Natural killer cell treated with Interleukin-12 subunit alpha and Interleukin-12 subunit beta and Interleukin-15 and Interleukin-18, amount 100 ng/mL, for 72 hours (primary cell): ENCODE measurements at regions not wholly inside any gene's neighbourhood (a gene's known extent, or its start where the extent isn't known, plus 50 kb on each side); places are given as distances from the start of the nearest gene placed in this dataset.
"Not testable (repeated sequence)": the region's sequence is repeated elsewhere in the genome, so short reads cannot be mapped to it uniquely, and the experiment has no call there.

Experiments
- ATAC-seq, 2 donors: fragments of 150-1000 bp; cut with Tn5 transposase in 1 of 2; sonication (Bioruptor Pico), chemical (Tn5 transposase) in 1 of 2; 2 replicates each; pipeline ENCODE4 v1.10.0; 2021
- DNase-seq: peaks from one replicate; pipeline ENCODE4 v3.0.0; 2022; ENCODE audit warnings: low spot score
- H3K27ac Mint-ChIP-seq, 2 donors: 1 replicate in 1 of 2; 2 replicates in 1 of 2; pipeline ENCODE4 v1.8.0; 2022; ENCODE audit warnings: mixed read lengths in 2 of 2, mild to moderate bottlenecking in 1 of 2, moderate library complexity in 1 of 2
- H3K27me3 Mint-ChIP-seq, 2 donors: 1 replicate in 1 of 2; 2 replicates in 1 of 2; pipeline ENCODE4 v1.8.0; 2022; ENCODE audit warnings: mixed read lengths in 2 of 2
- H3K36me3 Mint-ChIP-seq: one replicate; pipeline ENCODE4 v1.8.0; 2022; ENCODE audit warnings: mixed read lengths
- H3K4me1 Mint-ChIP-seq, 2 donors: 1 replicate in 1 of 2; 2 replicates in 1 of 2; pipeline ENCODE4 v1.8.0; 2022; ENCODE audit warnings: low read depth in 2 of 2, mixed read lengths in 2 of 2, mild to moderate bottlenecking in 1 of 2
- H3K4me3 Mint-ChIP-seq: one replicate; pipeline ENCODE4 v1.8.0; 2022; ENCODE audit warnings: mixed read lengths
- H3K9me3 Mint-ChIP-seq: 2 replicates; pipeline ENCODE4 v1.8.0; 2022; ENCODE audit warnings: mixed read lengths

DNA sequence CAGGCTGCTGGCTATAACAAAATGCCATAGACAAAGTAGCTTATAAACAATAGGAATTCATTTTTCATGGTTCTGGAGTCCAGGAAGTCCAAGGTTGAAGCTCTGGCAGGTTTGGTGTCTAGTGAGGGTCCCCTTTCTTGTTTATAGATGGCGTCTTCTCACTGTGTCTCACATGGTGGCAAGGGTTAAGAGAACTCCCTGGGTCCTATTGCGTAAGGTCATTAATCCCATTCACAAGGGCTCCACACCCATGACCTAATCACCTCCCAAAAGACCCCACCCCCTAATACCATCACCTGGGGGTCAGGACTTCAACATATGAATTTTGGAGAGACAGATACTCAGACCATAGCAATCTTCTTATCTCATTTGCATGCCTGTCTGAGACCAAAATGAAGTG is 108.9 kb upstream of the USP25 start:
- Mint-ChIP-seq H3K4me1 (no peaks in the 10 kb centered on the region), H3K4me3 (no peak overlapping the region), H3K36me3 (no peaks in the 10 kb centered on the region), H3K9me3 (no peaks in the 10 kb centered on the region), H3K27ac (no peak overlapping the region), H3K27me3 (peaks cover 8 to 19% of the 10 kb centered on the region in 2 donors)
- ATAC-seq (no peak), DNase-seq (no peak)

DNA sequence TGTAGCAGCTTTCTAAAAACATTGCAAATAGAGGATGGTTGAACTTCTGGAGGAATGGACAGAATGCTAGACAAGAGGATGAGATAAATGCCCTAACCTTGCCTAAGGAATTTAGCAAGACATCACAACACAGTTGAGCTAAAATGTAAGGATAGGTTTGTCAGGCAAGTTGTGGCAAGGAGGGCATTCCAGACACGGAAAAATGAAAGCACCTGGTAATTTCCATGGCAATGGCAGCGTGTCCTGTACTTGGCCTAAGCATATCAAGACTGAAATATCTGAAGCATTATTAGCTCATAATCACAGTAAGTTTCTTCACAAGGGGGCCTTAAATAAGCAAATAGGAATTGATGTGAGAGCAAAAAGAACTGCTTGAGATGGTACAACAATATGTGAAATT is 105.1 kb upstream of the USP25 start:
- no peak for DNase-seq

DNA sequence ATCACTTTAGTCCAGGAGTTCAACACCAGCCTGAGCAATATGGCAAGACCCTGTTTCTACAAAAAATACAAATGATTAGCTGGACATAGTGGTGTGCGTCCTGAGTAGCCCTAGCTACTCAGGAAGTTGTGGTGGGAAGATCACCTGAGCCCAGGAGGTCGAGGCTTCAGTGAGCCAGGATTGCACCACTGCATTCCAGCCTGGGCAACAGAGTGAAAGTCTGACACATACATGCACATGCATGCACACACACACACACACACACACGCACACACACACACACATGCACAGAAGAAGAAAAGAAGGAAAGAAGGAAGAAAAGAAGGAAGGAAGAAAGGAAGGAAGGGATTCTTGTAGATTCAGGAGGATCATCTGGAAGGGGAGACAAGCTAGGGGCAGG is 104.4 kb upstream of the USP25 start:
- Mint-ChIP-seq H3K27ac (no peak overlapping the region), H3K27me3 (peaks cover 8 to 25% of the 10 kb centered on the region in 2 donors), H3K36me3 (no peaks in the 10 kb centered on the region), H3K9me3 (no peaks in the 10 kb centered on the region), H3K4me1 (no peaks in the 10 kb centered on the region), H3K4me3 (no peak overlapping the region)
- DNase-seq (no peak), ATAC-seq (no peak)

More for the DNA sequence above, 105.1 kb upstream of the USP25 start:
- H3K27me3 Mint-ChIP-seq = peaks cover 8 to 25% of the 10 kb centered on the region in 2 donors
- no peaks in the 10 kb centered on the region for H3K9me3 Mint-ChIP-seq
- H3K27ac Mint-ChIP-seq = no peak overlapping the region
- no peaks in the 10 kb centered on the region for H3K36me3 Mint-ChIP-seq
- H3K4me3 Mint-ChIP-seq = no peak overlapping the region
- H3K4me1 Mint-ChIP-seq = no peaks in the 10 kb centered on the region
- ATAC-seq = no peak

DNA sequence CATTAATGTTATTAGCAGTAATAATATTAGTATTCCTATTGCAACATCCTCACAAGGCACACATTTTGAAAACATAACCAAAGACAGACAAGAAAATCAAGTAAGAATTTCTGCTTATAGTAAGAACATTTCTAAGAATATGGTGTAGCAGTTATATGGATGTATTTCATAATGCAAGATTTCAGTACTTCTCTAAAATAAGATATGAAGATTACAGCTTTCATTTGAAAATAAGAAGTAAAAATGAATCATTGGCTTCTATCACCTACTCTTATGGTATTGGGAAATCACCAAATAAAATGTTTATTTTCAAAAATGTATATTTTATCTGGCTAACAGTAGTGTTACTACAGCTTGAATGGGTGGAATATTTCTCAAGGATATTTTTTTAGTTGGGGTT is 103.8 kb upstream of the USP25 start:
- Mint-ChIP-seq H3K36me3 (no peaks in the 10 kb centered on the region), H3K27ac (no peak overlapping the region), H3K9me3 (no peaks in the 10 kb centered on the region), H3K27me3 (peaks cover 10 to 25% of the 10 kb centered on the region in 2 donors), H3K4me1 (no peaks in the 10 kb centered on the region), H3K4me3 (no peak overlapping the region)
- no peak for ATAC-seq
- DNase-seq = no peak

DNA sequence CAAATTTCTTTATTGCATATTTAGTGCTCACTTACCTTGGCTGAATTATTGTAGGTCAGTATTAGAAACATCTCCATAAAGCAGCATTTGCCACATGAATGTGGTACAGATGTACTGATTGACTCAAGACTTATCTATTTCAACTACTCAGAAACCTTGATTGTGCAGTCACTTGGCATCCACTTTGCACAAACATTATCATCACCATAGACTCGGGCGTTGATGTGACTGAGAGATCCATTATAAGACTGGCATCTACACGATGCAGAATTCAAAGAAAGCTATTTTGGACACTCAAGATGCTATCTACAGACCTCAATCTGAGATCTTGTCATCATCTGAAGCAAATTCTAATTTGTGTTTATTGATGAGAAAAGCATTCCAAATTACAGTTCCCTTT is 102.8 kb upstream of the USP25 start:
- no peak overlapping the region for H3K27ac Mint-ChIP-seq
- DNase-seq (no peak), ATAC-seq (no peak)
- H3K4me3 Mint-ChIP-seq = no peak overlapping the region
- H3K27me3 Mint-ChIP-seq = peaks cover 10 to 25% of the 10 kb centered on the region in 2 donors
- H3K9me3 Mint-ChIP-seq = no peaks in the 10 kb centered on the region
- H3K36me3 Mint-ChIP-seq = no peaks in the 10 kb centered on the region
- no peaks in the 10 kb centered on the region for H3K4me1 Mint-ChIP-seq

DNA sequence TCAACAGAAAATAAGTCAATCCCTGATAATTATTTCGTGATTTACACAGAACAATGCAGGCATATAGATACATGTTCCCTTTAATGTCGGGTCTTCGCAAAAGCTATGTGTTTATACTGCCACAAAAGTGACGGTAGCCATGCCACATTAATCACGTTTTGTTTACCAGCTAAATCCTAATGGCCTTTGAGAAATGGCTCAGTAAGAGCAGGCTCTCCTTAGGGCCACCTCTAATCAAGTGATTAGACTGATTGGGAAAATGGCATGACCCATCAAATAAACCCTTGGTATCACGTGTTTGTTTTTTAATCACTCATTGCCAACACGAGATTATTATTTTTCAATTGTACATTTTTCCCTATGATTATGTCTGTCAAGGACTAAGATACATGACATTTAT is 102.0 kb upstream of the USP25 start:
- DNase-seq (no peak), ATAC-seq (no peak)
- H3K9me3 Mint-ChIP-seq = no peaks in the 10 kb centered on the region
- no peaks in the 10 kb centered on the region for H3K4me1 Mint-ChIP-seq
- peaks cover 5 to 23% of the 10 kb centered on the region in 2 donors for H3K27me3 Mint-ChIP-seq
- no peak overlapping the region for H3K27ac Mint-ChIP-seq
- H3K4me3 Mint-ChIP-seq = no peak overlapping the region
- H3K36me3 Mint-ChIP-seq = no peaks in the 10 kb centered on the region

DNA sequence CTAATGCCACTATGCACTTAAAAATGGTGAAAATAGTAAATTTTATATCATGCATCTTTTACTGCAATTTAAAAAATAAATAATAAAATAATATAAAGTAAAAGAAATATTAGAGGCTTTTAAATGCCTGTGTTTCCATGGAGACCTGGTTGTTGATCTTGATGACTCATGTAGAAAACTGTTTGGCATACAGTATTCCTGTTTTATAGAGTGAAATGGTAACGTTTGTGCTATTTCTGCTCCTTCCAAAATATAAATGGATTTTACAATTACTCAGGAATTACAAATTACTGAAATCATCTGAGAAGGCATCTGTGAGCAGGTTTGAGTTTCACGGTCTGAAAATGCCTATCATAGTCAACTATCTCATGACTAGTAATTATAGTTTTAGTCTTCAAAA is 98.4 kb upstream of the USP25 start:
- Mint-ChIP-seq H3K27me3 (peaks cover 2 to 5% of the 10 kb centered on the region in 2 donors), H3K4me3 (no peak overlapping the region), H3K27ac (no peak overlapping the region), H3K4me1 (no peaks in the 10 kb centered on the region), H3K36me3 (no peaks in the 10 kb centered on the region), H3K9me3 (no peaks in the 10 kb centered on the region)
- ATAC-seq = no peak
- DNase-seq = no peak

DNA sequence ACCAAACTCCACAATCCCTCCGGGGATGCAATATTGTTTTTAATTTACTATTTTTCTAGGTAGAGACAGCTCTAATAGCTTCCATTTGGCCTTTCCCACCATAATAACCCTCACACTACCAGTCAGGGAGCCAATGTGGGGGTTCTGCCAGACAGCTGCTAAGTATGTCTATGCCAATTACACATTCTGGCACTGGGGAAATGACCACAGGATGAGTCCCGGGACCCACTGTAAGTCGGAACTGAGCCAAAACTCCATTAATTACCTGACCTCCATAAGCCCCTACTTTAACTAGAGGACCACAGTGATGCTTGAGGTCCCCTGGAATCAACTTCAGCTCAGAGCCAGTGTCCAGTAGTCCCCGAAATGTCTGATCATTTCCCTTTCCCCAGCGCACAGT is 95.2 kb upstream of the USP25 start:
- not testable (repeated sequence) for H3K4me3 Mint-ChIP-seq, H3K9me3 Mint-ChIP-seq, DNase-seq, H3K36me3 Mint-ChIP-seq, H3K27me3 Mint-ChIP-seq, H3K27ac Mint-ChIP-seq, H3K4me1 Mint-ChIP-seq, ATAC-seq

DNA sequence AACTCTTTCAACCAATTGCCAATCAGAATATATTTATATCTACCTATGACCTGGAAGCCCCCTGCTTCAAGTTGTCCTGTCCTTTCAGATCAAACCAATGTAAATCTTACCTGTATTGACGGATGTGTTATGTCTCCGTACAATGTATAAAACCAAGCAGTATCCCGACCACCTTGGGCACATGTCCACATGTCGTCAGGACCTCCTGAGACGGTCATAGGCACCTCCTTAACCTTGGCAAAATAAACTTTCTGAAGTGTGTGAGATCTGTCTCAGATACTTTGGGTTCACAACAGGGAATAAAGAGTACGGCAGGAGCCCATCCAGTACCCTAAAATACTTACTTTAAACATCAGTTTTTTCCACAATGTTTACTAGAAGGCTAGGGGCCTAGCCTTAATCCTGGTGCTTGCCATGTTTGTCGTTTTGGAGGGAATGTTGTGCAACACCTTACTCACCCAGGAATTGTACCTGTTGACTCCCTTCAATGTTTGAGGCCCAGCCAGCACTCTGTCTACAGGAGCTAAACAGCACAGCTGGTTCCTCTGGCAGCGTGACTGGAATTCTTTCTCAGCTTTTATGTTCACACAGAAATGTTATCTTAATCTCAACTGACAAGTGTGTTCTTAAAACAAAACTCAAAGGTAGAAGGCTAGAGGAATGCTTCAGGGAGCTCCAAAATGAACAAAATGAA is 90.8 kb upstream of the USP25 start:
- Mint-ChIP-seq H3K36me3 (no peaks in the 10 kb centered on the region), H3K9me3 (no peaks in the 10 kb centered on the region), H3K27ac (no peak overlapping the region), H3K4me1 (no peaks in the 10 kb centered on the region), H3K4me3 (no peak overlapping the region), H3K27me3 (peaks cover 6 to 8% of the 10 kb centered on the region in 2 donors)
- no peak for DNase-seq
- ATAC-seq = no peak

DNA sequence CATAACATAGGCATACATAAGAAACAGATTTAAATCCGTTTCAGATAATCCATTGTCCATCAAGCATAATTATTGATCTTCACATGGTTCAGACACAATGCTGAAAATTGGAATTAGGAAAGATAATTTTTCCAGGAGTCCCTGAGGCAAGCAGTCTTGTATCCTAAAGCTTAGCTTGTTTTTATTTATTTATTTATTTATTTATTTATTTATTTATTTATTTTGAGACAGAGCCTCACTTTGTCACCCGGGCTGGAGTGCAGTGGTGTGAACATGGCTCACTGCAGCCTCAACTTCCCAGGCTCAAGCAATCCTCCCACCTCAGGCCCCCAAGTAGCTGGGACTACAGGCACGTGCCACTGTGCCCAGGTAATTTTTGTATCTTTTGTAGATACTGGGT is 89.7 kb upstream of the USP25 start:
- not testable (repeated sequence) for DNase-seq, H3K9me3 Mint-ChIP-seq, H3K27me3 Mint-ChIP-seq, H3K4me3 Mint-ChIP-seq, H3K4me1 Mint-ChIP-seq, ATAC-seq, H3K36me3 Mint-ChIP-seq, H3K27ac Mint-ChIP-seq

DNA sequence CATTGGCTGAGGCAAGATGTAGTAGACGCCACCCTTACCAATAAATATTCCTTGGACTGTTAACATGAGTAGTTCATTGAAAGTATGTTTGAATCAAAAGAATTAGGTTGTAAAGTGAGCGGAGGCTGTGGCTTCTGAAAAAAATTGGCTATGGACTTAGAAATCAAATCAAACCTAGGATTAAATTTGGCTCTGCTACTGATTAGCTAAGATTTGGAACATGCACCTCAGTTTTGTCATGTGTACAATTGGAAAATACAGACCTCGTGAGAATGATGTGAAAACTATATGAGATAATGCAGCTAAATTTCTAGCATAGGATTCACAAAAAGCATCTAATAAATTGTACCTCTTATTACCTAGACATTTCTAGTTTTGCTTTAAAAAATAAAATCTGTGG is 85.3 kb upstream of the USP25 start:
- no peak for ATAC-seq
- no peak for DNase-seq
- H3K36me3 Mint-ChIP-seq = no peaks in the 10 kb centered on the region
- no peaks in the 10 kb centered on the region for H3K9me3 Mint-ChIP-seq
- H3K27me3 Mint-ChIP-seq = peaks cover 12 to 14% of the 10 kb centered on the region in 2 donors
- no peaks in the 10 kb centered on the region for H3K4me1 Mint-ChIP-seq
- no peak overlapping the region for H3K27ac Mint-ChIP-seq
- H3K4me3 Mint-ChIP-seq = no peak overlapping the region

DNA sequence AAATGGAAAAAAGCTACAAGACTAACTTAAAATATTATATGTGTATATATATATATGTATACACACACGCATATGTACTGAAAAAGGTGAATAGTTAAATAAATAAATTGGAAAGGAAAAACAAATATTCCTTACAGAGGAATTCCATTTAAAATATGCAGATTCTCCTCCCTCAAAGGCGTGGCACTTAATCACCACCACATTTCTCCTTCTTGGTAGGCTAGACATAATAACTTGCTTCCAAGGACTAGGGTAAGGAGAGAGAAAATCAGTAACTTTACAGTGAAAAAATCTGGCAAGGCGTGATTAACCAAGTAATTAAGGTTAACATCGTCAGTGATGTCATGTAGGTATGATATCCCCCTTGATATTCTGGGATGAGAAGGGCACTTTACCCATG is 84.0 kb upstream of the USP25 start:
- ATAC-seq = no peak
- H3K27ac Mint-ChIP-seq = no peak overlapping the region
- no peak overlapping the region for H3K4me3 Mint-ChIP-seq
- peaks cover 9 to 10% of the 10 kb centered on the region in 2 donors for H3K27me3 Mint-ChIP-seq
- H3K9me3 Mint-ChIP-seq = no peaks in the 10 kb centered on the region
- no peaks in the 10 kb centered on the region for H3K4me1 Mint-ChIP-seq
- no peaks in the 10 kb centered on the region for H3K36me3 Mint-ChIP-seq
- no peak for DNase-seq

DNA sequence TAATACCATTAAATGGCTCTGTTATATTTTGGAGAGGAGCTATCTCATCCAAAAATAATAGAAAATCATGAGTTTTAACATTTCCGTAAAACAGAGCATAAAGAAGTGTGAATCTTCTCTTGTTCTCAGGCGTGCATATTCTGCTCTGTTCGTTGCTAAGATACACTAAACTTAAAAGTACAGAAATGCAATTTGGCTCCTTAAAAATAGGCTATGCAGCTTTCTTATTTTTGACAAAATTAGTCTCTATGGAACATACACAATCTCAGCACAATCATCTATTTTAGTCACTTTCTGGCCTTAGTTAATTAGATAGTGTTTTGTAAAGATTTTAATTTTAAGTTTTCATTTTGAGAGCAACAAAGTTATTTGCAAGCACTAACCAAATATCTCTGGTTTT is 79.0 kb upstream of the USP25 start:
- H3K4me1 Mint-ChIP-seq = no peaks in the 10 kb centered on the region
- ATAC-seq (no peak), DNase-seq (no peak)
- H3K27ac Mint-ChIP-seq = no peak overlapping the region
- H3K27me3 Mint-ChIP-seq = peaks cover 16 to 28% of the 10 kb centered on the region in 2 donors
- no peaks in the 10 kb centered on the region for H3K36me3 Mint-ChIP-seq
- no peaks in the 10 kb centered on the region for H3K9me3 Mint-ChIP-seq
- no peak overlapping the region for H3K4me3 Mint-ChIP-seq

DNA sequence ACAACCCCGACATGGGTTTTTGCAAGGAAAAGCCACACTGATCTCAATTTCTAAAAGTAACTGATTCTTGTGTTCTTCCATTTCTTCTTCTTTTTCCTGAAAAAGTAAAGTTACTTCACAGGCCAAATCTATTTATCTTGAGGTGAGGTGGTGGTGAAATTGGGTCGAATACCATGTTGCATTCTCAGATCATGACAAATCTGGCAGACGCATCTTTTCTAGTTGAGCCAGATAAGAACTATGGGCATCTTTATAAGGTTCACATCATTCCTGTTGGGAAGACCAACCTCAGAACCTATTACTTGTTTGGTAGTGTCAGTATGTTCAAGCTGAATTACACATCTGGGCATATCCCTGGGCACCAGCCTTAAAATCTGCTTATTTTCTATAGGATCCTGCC is 78.6 kb upstream of the USP25 start:
- Mint-ChIP-seq H3K4me3 (no peak overlapping the region), H3K36me3 (no peaks in the 10 kb centered on the region)
- no peak for ATAC-seq

DNA sequence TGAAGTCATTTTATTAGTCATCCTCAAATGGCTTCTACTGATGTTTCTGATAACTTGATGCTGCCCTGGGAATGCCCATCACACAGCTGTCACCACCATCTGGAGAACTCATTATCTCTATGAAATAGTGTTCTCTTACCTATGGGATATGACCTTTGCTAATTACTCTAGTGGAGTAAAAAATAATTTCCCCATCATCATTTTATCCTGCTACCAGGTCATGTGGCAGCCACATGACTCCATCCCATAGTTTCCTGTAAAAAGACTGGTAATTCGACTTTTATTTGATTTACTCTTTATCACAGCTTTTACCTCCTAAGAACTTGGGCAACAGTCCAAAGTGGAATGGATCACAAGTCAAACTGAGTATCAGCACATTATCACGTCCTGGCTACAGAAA is 76.1 kb upstream of the USP25 start:
- Mint-ChIP-seq H3K9me3 (no peaks in the 10 kb centered on the region), H3K27ac (no peak overlapping the region), H3K4me1 (no peaks in the 10 kb centered on the region), H3K36me3 (no peaks in the 10 kb centered on the region), H3K4me3 (no peak overlapping the region), H3K27me3 (peaks cover 17 to 37% of the 10 kb centered on the region in 2 donors)
- no peak for ATAC-seq
- DNase-seq = no peak

More for the DNA sequence above, 78.6 kb upstream of the USP25 start:
- Mint-ChIP-seq H3K27me3 (peaks cover 16 to 28% of the 10 kb centered on the region in 2 donors), H3K27ac (no peak overlapping the region), H3K4me1 (no peaks in the 10 kb centered on the region), H3K9me3 (no peaks in the 10 kb centered on the region)
- no peak for DNase-seq
